Fibroblast of villous mesenchyme (primary cell): ENCODE measurements at regions not wholly inside any gene's neighbourhood (a gene's known extent, or its start where the extent isn't known, plus 50 kb on each side); places are given as distances from the start of the nearest gene placed in this dataset.
A peak's percentile ranks its signal among the peaks of the same experiment; 100 is the strongest.

ENCODE experiments used
- DNase-seq: peaks from one replicate; pipeline ENCODE4 v3.0.0-alpha.2; 2010; ENCODE audit warnings: low read depth
- H3K4me3 ChIP-seq: 2 replicates; pipeline ENCODE4 v1.5.1; 2011; ENCODE audit warnings: low read depth, mild to moderate bottlenecking, low read length
- TF ChIP-seq, protein P1 (sequence below): IDR thresholded peaks from 2 replicates; pipeline ENCODE4 v1.5.1; 2012; ENCODE audit warnings: low read depth, mild to moderate bottlenecking, low read length; ENCODE audit not compliant: insufficient read depth

DNA sequence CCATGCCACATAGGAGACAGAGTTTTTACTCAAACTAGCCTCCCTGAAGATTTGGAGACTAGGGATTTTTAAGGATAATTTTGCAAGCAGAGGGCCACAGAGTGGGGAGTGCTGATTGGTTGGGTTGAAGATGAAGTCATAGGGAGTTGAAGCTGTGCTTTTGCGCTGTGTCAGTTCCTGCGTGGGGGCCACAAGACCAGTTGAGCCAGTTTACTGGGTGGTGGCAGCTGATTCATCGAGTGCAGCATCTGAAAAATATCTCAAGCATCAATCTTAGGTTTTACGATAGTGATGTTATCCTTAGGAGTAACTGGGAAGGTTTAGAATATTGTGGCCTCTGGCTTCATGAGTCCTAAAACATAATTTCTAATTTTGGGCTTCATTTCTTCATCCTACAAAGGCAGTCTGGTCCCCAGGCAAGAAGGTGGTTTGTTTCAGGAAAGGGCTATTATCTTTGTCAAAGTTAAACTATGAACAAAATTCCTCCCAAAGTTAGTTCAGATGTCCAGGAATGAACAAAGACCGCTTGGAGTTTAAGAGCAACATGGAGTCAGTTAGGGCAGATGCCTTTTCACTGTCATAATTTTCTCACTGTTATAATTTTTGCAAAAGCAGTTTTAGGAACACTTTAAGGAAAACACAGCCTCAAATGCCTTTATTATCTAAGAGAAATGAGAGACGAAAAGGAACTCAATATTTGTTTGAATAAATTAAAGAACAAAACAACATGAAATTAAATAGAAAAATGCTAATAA is 960.8 kb upstream of the PRKX start:
- no peak for DNase-seq
- TF ChIP-seq, protein P1, sequence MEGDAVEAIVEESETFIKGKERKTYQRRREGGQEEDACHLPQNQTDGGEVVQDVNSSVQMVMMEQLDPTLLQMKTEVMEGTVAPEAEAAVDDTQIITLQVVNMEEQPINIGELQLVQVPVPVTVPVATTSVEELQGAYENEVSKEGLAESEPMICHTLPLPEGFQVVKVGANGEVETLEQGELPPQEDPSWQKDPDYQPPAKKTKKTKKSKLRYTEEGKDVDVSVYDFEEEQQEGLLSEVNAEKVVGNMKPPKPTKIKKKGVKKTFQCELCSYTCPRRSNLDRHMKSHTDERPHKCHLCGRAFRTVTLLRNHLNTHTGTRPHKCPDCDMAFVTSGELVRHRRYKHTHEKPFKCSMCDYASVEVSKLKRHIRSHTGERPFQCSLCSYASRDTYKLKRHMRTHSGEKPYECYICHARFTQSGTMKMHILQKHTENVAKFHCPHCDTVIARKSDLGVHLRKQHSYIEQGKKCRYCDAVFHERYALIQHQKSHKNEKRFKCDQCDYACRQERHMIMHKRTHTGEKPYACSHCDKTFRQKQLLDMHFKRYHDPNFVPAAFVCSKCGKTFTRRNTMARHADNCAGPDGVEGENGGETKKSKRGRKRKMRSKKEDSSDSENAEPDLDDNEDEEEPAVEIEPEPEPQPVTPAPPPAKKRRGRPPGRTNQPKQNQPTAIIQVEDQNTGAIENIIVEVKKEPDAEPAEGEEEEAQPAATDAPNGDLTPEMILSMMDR, result no peak
- H3K4me3 ChIP-seq, result no peak overlapping the region

GRCh38 chrX:4671344-4671743 is 957.9 kb upstream of the PRKX start:
- no peak for DNase-seq
- TF ChIP-seq, protein P1, result no peak
- H3K4me3 ChIP-seq, result no peak overlapping the region

DNA sequence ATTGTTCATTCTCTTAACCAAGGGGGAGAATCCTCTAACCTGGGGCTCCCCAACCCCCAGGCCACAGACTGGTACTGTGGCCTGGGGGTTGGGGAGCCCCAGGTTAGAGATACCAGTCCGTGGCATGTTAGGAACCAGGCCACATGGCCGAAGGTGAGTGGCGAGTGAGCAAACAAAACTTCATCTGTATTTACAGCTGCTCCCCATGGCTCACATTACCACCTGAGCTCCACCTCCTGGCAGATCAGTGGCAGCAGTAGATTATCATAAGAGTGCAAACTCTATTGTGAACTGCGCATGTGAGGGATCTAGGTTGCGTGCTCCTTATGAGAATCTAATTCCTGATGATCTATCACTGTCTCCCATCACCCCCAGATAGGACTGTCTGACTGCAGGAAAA is 957.2 kb upstream of the PRKX start:
- DNase-seq, result no peak
- TF ChIP-seq, protein P1, result no peak
- H3K4me3 ChIP-seq, result no peak overlapping the region

DNA sequence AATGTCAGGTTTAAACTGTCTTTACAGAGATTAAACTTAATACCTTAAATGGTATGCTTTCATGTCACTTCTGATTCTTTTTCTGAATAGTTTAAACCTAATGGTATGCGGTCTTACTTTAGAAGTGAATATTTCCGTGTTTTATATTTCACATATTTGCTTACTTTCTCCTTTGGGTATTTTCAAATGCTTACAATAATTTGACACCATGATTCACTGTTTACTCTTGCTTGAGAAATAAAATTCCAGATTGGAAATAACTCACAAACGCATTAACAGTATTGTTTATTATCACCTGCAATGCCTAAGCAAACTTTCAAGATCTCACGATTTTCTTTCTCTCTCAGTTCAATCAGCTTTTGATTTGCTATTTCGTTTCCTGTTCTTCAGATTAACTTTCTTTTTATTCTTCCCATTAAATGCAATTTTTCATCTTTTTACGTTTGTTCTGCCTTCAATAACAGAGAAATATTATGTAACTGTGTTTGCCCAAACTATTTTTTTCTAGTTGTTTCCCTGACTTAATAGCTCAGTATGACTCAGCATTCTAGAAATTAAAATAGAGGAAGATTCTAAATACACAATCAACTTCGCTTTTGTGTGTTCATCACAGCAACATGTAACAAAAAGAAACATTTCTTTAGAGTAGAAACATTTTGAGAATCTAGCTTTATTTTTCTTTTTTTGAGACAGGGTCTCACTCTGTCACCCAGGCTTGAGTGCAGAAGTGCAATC is 955.5 kb upstream of the PRKX start:
- no peak for DNase-seq
- TF ChIP-seq, protein P1, result no peak
- H3K4me3 ChIP-seq, result no peak overlapping the region

DNA sequence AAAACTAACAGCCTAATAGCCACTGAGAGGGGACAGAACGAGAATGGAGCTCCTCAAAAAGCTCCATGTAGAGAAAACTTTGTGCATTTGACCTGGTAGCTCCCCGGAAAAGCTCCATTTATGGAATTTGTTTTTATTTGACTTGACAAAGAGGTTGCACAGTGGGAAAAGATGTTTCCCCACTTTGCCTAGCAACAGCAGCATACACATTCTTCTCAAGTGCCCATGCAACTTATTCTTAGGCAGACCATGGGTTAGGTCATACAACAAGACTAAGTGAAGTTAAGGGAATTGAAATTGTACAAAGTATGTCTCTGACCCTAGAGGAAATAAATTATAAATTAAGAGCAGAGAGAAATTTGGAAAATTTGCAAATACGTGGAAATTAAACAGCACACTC is 949.6 kb upstream of the PRKX start:
- TF ChIP-seq, protein P1, result no peak
- no peak overlapping the region for H3K4me3 ChIP-seq
- no peak for DNase-seq

DNA sequence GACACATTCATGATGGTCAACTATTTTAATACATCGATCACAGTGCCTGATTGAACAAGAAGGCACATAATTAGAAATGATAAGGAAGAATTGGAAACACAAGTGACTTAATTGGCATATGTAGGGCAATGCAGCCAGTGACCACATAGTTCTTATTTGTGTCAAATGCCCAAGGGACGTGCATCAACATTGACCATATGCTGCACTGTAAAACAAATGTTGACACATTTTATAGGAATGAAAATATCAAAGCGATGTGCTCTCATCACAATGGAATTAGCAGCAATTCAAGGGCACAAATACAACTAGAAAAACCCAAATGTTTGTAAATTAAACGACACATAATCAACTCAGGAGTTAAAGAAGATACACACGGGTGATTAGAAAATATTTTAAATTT is 948.3 kb upstream of the PRKX start:
- TF ChIP-seq, protein P1, result no peak
- peak; percentile 0 for DNase-seq
- no peak overlapping the region for H3K4me3 ChIP-seq
